ENCODE measurements at regions not wholly inside any gene's neighbourhood (a gene's known extent, or its start where the extent isn't known, plus 50 kb on each side); places are given as distances from the start of the nearest gene placed in this dataset.

DNA sequence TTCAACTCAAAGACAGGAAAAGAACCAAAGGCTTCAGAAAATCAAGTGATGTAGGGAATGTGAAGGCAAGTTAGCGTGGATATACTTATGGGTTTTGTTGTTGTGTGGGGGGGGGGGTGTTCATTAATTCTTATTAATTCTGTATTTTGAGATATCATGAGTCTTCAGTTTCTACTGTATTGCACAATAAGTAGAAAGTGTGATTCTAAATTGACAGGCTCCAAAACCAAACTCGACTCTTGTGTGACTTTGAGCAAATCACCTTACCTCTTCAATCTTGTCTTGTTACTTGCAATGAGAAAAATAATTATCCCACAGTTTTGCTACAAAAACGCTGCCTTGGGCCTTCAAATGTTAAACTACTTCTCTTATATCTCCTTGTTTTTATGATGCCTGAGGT lies 453.9 kb upstream of the GOT2 start:
- TF ChIP-seq, protein P1, sequence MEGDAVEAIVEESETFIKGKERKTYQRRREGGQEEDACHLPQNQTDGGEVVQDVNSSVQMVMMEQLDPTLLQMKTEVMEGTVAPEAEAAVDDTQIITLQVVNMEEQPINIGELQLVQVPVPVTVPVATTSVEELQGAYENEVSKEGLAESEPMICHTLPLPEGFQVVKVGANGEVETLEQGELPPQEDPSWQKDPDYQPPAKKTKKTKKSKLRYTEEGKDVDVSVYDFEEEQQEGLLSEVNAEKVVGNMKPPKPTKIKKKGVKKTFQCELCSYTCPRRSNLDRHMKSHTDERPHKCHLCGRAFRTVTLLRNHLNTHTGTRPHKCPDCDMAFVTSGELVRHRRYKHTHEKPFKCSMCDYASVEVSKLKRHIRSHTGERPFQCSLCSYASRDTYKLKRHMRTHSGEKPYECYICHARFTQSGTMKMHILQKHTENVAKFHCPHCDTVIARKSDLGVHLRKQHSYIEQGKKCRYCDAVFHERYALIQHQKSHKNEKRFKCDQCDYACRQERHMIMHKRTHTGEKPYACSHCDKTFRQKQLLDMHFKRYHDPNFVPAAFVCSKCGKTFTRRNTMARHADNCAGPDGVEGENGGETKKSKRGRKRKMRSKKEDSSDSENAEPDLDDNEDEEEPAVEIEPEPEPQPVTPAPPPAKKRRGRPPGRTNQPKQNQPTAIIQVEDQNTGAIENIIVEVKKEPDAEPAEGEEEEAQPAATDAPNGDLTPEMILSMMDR (IDR thresholded peaks at IDR 0.05 in 4 of 5, conservative IDR thresholded peaks at IDR 0.05 in 1 of 5): no peak
- no peak for TF ChIP-seq POLR2A (IDR thresholded peaks at IDR 0.05)
